Karpas-422 (cell line): ENCODE measurements at regions not wholly inside any gene's neighbourhood (a gene's known extent, or its start where the extent isn't known, plus 50 kb on each side); places are given as distances from the start of the nearest gene placed in this dataset.
"Not testable (repeated sequence)": the region's sequence is repeated elsewhere in the genome, so short reads cannot be mapped to it uniquely, and the experiment has no call there.

Source experiments
- DNase-seq: peaks from one replicate; pipeline ENCODE4 v3.0.0-alpha.2; 2015
- H2AFZ ChIP-seq: fragments of 200-600 bp; sonication (generic); 2 replicates; pipeline ENCODE4 v1.6.1; 2014; ENCODE audit warnings: antibody characterized with exemption, low read length, mixed read lengths
- H3K27ac ChIP-seq: fragments of 200-600 bp; sonication (generic); 2 replicates; pipeline ENCODE4 v1.5.1; 2014; ENCODE audit warnings: mild to moderate bottlenecking, low read length, moderate library complexity
- H3K27me3 ChIP-seq: fragments of 200-600 bp; sonication (generic); 2 replicates; pipeline ENCODE4 v1.6.1; 2014; ENCODE audit warnings: low read length, mixed read lengths
- H3K36me3 ChIP-seq: fragments of 200-600 bp; sonication (generic); 2 replicates; pipeline ENCODE4 v1.6.1; 2014; ENCODE audit warnings: low read length, mixed read lengths; ENCODE audit not compliant: insufficient read depth
- H3K4me1 ChIP-seq: fragments of 200-600 bp; sonication (generic); 2 replicates; pipeline ENCODE4 v1.6.1; 2014; ENCODE audit warnings: mild to moderate bottlenecking, low read length, mixed read lengths
- H3K4me2 ChIP-seq: fragments of 200-600 bp; sonication (generic); 2 replicates; pipeline ENCODE4 v1.6.1; 2014; ENCODE audit warnings: low read length, low read depth, mild to moderate bottlenecking; ENCODE audit not compliant: poor library complexity, severe bottlenecking
- H3K4me3 ChIP-seq: fragments of 200-600 bp; sonication (generic); 2 replicates; pipeline ENCODE4 v1.5.1; 2014; ENCODE audit warnings: mild to moderate bottlenecking, antibody characterized with exemption, low read length, mixed read lengths
- H3K79me2 ChIP-seq: fragments of 200-600 bp; sonication (generic); 2 replicates; pipeline ENCODE4 v1.6.1; 2014; ENCODE audit warnings: mild to moderate bottlenecking, low read length, mixed read lengths
- H3K9ac ChIP-seq: fragments of 200-600 bp; sonication (generic); 2 replicates; pipeline ENCODE4 v1.6.0; 2014; ENCODE audit warnings: low read length
- H3K9me2 ChIP-seq: fragments of 200-600 bp; sonication (generic), shearing (Covaris generic); replicated peaks from 2 replicates; pipeline ENCODE4 v1.6.0; 2014; ENCODE audit warnings: mild to moderate bottlenecking, low read length, moderate library complexity; ENCODE audit not compliant: insufficient read depth
- H3K9me3 ChIP-seq: fragments of 300-700, 200-600 bp; sonication (generic); 2 replicates; pipeline ENCODE4 v1.6.1; 2014; ENCODE audit warnings: low read length, mixed read lengths
- H4K20me1 ChIP-seq: fragments of 200-600 bp; sonication (generic); 2 replicates; pipeline ENCODE4 v1.6.1; 2014; ENCODE audit warnings: mild to moderate bottlenecking, antibody characterized with exemption, low read length, low read depth; ENCODE audit not compliant: insufficient read depth

- no peak overlapping the region for H3K4me3 ChIP-seq
- no peaks in the 10 kb centered on the region for H3K9me2 ChIP-seq
- H3K27ac ChIP-seq: no peak overlapping the region
- H4K20me1 ChIP-seq: no peaks in the 10 kb centered on the region
- H3K4me1 ChIP-seq: no peaks in the 10 kb centered on the region
- no peaks in the 10 kb centered on the region for H3K36me3 ChIP-seq
- no peaks in the 10 kb centered on the region for H3K27me3 ChIP-seq
- no peak for DNase-seq
- no peak overlapping the region for H3K9ac ChIP-seq
- H3K79me2 ChIP-seq: no peaks in the 10 kb centered on the region
- no peak overlapping the region for H2AFZ ChIP-seq
- H3K9me3 ChIP-seq: no peaks in the 10 kb centered on the region
- no peak overlapping the region for H3K4me2 ChIP-seq
Measured at GRCh38 chr13:72617951-72618350, 109.5 kb downstream of the MZT1 start.

DNA sequence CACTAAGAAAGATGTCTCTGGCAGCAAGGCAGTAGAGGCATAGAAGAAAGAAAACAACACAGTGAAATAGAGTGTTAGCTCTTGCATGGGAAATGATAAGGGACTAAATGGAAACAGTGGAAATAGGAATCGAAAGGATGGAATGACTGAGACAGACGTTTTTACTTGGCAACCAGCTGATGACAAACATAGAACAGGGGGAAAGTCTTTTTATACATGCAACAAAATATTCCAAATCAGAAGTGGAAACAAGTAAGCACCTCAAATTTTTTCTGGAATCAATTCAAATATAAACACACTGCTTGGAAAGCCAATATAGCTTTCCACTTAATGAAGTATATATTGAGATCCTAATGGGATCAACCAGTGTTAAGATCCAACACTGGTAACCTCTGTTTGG lies 110.2 kb downstream of the MZT1 start:
- Histone ChIP-seq H3K27me3 (no peaks in the 10 kb centered on the region), H3K9me2 (no peaks in the 10 kb centered on the region), H3K27ac (no peak overlapping the region), H3K9ac (no peak overlapping the region), H3K36me3 (no peaks in the 10 kb centered on the region), H2AFZ (no peak overlapping the region), H4K20me1 (no peaks in the 10 kb centered on the region), H3K4me3 (no peak overlapping the region), H3K4me1 (no peaks in the 10 kb centered on the region), H3K4me2 (no peak overlapping the region), H3K79me2 (no peaks in the 10 kb centered on the region), H3K9me3 (no peaks in the 10 kb centered on the region)
- no peak for DNase-seq

GRCh38 chr13:72610251-72610891 lies 117.1 kb downstream of the MZT1 start:
- H3K36me3 ChIP-seq, H3K9ac ChIP-seq, H3K79me2 ChIP-seq, H2AFZ ChIP-seq, H3K4me1 ChIP-seq, H3K4me2 ChIP-seq, DNase-seq, H3K9me2 ChIP-seq, H3K27ac ChIP-seq, H3K9me3 ChIP-seq, H3K27me3 ChIP-seq, H3K4me3 ChIP-seq, H4K20me1 ChIP-seq: not testable (repeated sequence)

- no peak overlapping the region for H3K27ac ChIP-seq
- no peaks in the 10 kb centered on the region for H3K36me3 ChIP-seq
- no peak overlapping the region for H3K4me2 ChIP-seq
- H3K9ac ChIP-seq: no peak overlapping the region
- H3K27me3 ChIP-seq: no peaks in the 10 kb centered on the region
- H2AFZ ChIP-seq: no peak overlapping the region
- H3K4me1 ChIP-seq: no peaks in the 10 kb centered on the region
- H3K9me2 ChIP-seq: no peaks in the 10 kb centered on the region
- H3K9me3 ChIP-seq: no peaks in the 10 kb centered on the region
- no peak overlapping the region for H3K4me3 ChIP-seq
- no peak for DNase-seq
- H4K20me1 ChIP-seq: no peaks in the 10 kb centered on the region
- no peaks in the 10 kb centered on the region for H3K79me2 ChIP-seq
Measured at GRCh38 chr13:72599178-72599743, 128.2 kb downstream of the MZT1 start.

- H3K9ac ChIP-seq: no peak overlapping the region
- no peaks in the 10 kb centered on the region for H3K79me2 ChIP-seq
- H3K9me2 ChIP-seq: no peaks in the 10 kb centered on the region
- H3K36me3 ChIP-seq: no peaks in the 10 kb centered on the region
- no peak overlapping the region for H3K27ac ChIP-seq
- no peaks in the 10 kb centered on the region for H3K9me3 ChIP-seq
- no peaks in the 10 kb centered on the region for H3K27me3 ChIP-seq
- no peaks in the 10 kb centered on the region for H4K20me1 ChIP-seq
- H3K4me2 ChIP-seq: no peak overlapping the region
- no peak overlapping the region for H2AFZ ChIP-seq
- no peak overlapping the region for H3K4me3 ChIP-seq
- no peaks in the 10 kb centered on the region for H3K4me1 ChIP-seq
- DNase-seq: no peak
Measured at GRCh38 chr13:72590091-72590740, 137.2 kb downstream of the MZT1 start.

DNA sequence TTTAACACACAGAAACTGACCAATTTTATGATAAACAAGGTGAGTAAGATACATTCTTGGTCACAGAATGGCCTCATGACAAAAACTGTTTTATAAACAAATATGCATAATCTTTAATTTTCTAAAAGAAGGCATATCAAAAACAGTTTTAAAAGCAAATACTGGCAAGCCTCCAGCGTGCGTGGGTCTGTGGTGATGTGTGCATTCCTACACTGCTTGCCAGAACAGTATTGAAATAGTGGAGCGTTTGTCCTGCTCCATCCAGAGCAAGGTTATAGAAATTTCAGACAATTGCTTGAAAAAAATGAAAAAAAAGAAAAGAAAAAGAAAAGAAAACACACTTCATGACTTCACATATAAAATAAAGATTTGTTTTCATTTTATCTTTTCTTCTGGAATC lies 140.9 kb downstream of the MZT1 start:
- no peaks in the 10 kb centered on the region for H3K4me1 ChIP-seq
- no peaks in the 10 kb centered on the region for H4K20me1 ChIP-seq
- H3K9me2 ChIP-seq: no peaks in the 10 kb centered on the region
- DNase-seq: no peak
- H3K4me2 ChIP-seq: no peak overlapping the region
- no peaks in the 10 kb centered on the region for H3K9me3 ChIP-seq
- no peak overlapping the region for H3K9ac ChIP-seq
- no peak overlapping the region for H3K27ac ChIP-seq
- H3K36me3 ChIP-seq: no peaks in the 10 kb centered on the region
- no peak overlapping the region for H2AFZ ChIP-seq
- H3K79me2 ChIP-seq: no peaks in the 10 kb centered on the region
- no peak overlapping the region for H3K4me3 ChIP-seq
- H3K27me3 ChIP-seq: no peaks in the 10 kb centered on the region

DNA sequence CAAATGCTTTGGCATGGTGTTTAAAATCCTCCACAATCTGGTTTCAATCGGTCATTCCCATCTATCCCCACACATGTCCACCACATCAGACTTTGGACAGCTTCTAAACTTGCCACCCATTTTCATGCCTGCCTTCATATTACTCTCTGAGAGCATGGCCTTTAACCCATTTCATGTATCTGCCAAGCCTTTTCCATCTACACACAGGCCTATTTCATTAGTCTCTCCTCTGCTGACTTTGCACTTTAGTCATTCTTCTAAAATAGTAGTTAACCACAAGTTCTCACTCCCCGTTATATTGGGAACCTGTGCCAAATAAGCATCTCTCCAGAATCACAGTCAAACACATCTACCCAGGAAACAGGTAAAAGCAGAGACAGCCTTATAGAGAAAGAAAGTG lies 142.2 kb downstream of the MZT1 start:
- Histone ChIP-seq H4K20me1 (no peaks in the 10 kb centered on the region), H3K27me3 (no peaks in the 10 kb centered on the region), H3K9me3 (no peaks in the 10 kb centered on the region), H3K9me2 (no peaks in the 10 kb centered on the region), H3K4me3 (no peak overlapping the region), H3K9ac (no peak overlapping the region), H3K36me3 (no peaks in the 10 kb centered on the region), H3K4me1 (no peaks in the 10 kb centered on the region), H3K79me2 (no peaks in the 10 kb centered on the region), H3K27ac (no peak overlapping the region), H3K4me2 (no peak overlapping the region), H2AFZ (no peak overlapping the region)
- DNase-seq: no peak

DNA sequence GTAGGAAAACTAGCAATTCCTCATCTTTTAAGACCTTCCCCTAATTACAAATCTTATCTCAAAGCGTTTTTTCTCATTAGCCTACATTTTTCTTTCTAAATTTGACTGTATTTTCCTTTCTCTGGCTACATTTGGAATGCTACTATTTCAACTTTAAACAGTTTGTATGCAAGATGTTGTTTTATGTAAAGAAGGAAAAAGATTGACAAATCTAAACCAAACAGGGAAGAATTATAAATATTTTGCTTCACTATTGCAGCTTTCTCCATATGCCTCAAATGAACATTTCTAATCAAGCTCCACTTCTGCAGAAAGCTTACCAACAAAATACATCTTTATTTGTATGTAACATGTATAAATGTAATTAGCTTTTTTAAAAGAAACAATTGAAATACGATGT lies 156.2 kb downstream of the MZT1 start:
- H3K4me2 ChIP-seq: no peak overlapping the region
- no peak overlapping the region for H3K4me3 ChIP-seq
- no peaks in the 10 kb centered on the region for H3K79me2 ChIP-seq
- no peaks in the 10 kb centered on the region for H3K36me3 ChIP-seq
- no peaks in the 10 kb centered on the region for H4K20me1 ChIP-seq
- H3K4me1 ChIP-seq: no peaks in the 10 kb centered on the region
- no peak overlapping the region for H3K27ac ChIP-seq
- H3K9me3 ChIP-seq: no peaks in the 10 kb centered on the region
- no peaks in the 10 kb centered on the region for H3K27me3 ChIP-seq
- no peak overlapping the region for H2AFZ ChIP-seq
- DNase-seq: no peak
- H3K9ac ChIP-seq: no peak overlapping the region
- no peaks in the 10 kb centered on the region for H3K9me2 ChIP-seq
